NOMO-1 (cell line): ENCODE measurements at regions not wholly inside any gene's neighbourhood (a gene's known extent, or its start where the extent isn't known, plus 50 kb on each side); places are given as distances from the start of the nearest gene placed in this dataset.
A peak's percentile ranks its signal among the peaks of the same experiment; 100 is the strongest.

Experiments
- DNase-seq, 2 experiments: peaks; one replicate each; lab custom pipeline; 2025; ENCODE audit not compliant: unreplicated experiment in 2 of 2; lab: John Stamatoyannopoulos, UW

- no peak for DNase-seq
Observed at GRCh38 chr1:79478728-79479373, 472.3 kb upstream of the ADGRL4 start.

- no peak for DNase-seq
Observed at GRCh38 chr1:79478160-79478559, 471.6 kb upstream of the ADGRL4 start.

- peak in 1 of 2 experiments; percentile 3 for DNase-seq
Observed at GRCh38 chr1:79472067-79472656, 465.6 kb upstream of the ADGRL4 start.

- DNase-seq = no peak
Observed at GRCh38 chr1:79469139-79469538, 462.6 kb upstream of the ADGRL4 start.

- DNase-seq = no peak
Observed at GRCh38 chr1:79460773-79461436, 454.4 kb upstream of the ADGRL4 start.

GRCh38 chr1:79457562-79458224 lies 451.2 kb upstream of the ADGRL4 start:
- peak in 1 of 2 experiments; percentile 13 for DNase-seq

- DNase-seq = no peak
Observed at GRCh38 chr1:79448426-79448825, 441.9 kb upstream of the ADGRL4 start.

GRCh38 chr1:79441238-79441637 lies 434.7 kb upstream of the ADGRL4 start:
- no peak for DNase-seq

- no peak for DNase-seq
Observed at GRCh38 chr1:79437540-79437939, 431.0 kb upstream of the ADGRL4 start.

GRCh38 chr1:79431340-79431739 lies 424.8 kb upstream of the ADGRL4 start:
- DNase-seq = no peak

GRCh38 chr1:79430437-79430836 lies 423.9 kb upstream of the ADGRL4 start:
- no peak for DNase-seq

GRCh38 chr1:79422726-79423125 lies 416.2 kb upstream of the ADGRL4 start:
- DNase-seq = no peak

GRCh38 chr1:79398501-79398900 lies 392.0 kb upstream of the ADGRL4 start:
- no peak for DNase-seq

- DNase-seq = no peak
Observed at GRCh38 chr1:79396901-79397300, 390.4 kb upstream of the ADGRL4 start.

GRCh38 chr1:79388694-79389361 lies 382.3 kb upstream of the ADGRL4 start:
- DNase-seq = no peak

- DNase-seq = no peak
Observed at GRCh38 chr1:79386730-79387129, 380.2 kb upstream of the ADGRL4 start.

GRCh38 chr1:79380078-79380477 lies 373.5 kb upstream of the ADGRL4 start:
- DNase-seq = no peak

GRCh38 chr1:79376106-79376505 lies 369.6 kb upstream of the ADGRL4 start:
- no peak for DNase-seq

GRCh38 chr1:79375352-79375751 lies 368.8 kb upstream of the ADGRL4 start:
- no peak for DNase-seq

GRCh38 chr1:79374397-79374796 lies 367.9 kb upstream of the ADGRL4 start:
- DNase-seq = no peak

- no peak for DNase-seq
Observed at GRCh38 chr1:79373481-79374125, 367.1 kb upstream of the ADGRL4 start.
